GM18498 (cell line): ENCODE measurements at regions not wholly inside any gene's neighbourhood (a gene's known extent, or its start where the extent isn't known, plus 50 kb on each side); places are given as distances from the start of the nearest gene placed in this dataset.

Experiments used
- ATAC-seq: cut with Tn5 transposase; IDR thresholded peaks from one replicate; pipeline ENCODE4 v1.9.1; 2021; ENCODE audit warnings: mild to moderate bottlenecking, moderate library complexity; ENCODE audit not compliant: unreplicated experiment

- ATAC-seq = no peak
These were observed 56.6 kb upstream of the SCOC start for GRCh38 chr4:140316799-140317198.

DNA sequence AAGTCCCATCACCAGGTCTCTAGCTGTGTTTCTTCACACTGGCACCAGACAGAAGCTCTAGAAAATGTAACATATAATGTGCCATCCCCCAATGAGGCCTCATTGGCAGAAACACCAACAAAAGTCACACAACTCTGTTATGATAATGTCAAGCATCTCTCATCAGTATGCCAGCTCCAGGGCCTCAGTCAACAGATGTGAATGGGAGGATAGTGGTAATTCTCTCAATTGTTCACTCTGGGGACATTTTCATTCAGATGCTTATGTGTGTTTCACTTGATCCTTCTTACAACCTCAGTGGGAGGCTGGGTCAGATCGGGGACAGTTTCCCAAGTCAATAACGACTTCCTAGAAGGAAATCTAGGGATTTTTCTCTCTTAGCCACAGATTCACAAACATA, 57.5 kb upstream of the SCOC start:
- ATAC-seq = no peak

- no peak for ATAC-seq
These were observed 58.0 kb upstream of the SCOC start for GRCh38 chr4:140315438-140315837.

- no peak for ATAC-seq
These were observed 58.4 kb upstream of the SCOC start for GRCh38 chr4:140315019-140315418.

DNA sequence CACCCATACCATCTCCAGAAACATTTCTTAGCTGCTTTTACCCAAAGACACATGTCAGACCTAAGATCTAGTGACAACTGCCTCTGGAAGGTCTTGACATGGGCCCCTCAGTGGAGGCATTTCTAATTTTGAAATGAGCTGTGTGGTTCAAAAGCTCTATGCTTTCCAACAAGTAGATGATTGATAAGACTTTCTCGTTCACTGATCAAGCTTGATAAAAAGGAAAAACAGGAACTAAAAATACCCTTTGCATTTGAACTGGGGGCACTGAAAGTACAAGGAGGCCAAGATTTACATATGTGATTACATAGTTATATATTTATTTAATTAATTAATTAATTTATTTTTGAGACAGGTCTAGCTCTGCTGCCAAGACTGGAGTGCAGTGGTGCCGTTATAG, 61.3 kb upstream of the SCOC start:
- no peak for ATAC-seq

DNA sequence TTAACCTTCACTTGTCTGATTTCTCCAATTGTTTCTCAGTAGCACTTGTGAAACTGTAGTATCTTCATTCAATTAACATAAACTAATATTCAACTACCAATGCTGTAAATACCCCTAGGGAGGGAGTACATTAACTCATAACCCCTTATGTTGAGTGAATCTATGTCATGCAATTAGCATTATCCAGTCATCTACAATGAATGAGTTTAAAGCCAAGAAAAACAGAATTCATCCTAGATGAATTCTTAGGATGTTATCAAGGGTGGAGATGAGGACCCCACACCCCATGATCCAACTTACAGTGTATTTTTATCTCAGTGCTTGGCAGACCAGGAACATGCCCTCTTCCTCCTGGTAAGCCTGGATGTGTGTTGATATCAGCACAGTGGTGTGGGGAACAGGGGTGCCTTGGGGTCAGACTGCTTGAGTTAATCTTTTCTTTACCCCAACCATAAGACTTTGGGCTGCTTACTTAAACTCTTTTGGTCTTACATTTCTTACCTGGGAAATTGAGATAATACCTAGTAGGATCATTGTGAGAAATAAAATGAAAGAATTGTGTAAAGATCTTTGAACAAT, 62.1 kb upstream of the SCOC start:
- ATAC-seq = no peak

DNA sequence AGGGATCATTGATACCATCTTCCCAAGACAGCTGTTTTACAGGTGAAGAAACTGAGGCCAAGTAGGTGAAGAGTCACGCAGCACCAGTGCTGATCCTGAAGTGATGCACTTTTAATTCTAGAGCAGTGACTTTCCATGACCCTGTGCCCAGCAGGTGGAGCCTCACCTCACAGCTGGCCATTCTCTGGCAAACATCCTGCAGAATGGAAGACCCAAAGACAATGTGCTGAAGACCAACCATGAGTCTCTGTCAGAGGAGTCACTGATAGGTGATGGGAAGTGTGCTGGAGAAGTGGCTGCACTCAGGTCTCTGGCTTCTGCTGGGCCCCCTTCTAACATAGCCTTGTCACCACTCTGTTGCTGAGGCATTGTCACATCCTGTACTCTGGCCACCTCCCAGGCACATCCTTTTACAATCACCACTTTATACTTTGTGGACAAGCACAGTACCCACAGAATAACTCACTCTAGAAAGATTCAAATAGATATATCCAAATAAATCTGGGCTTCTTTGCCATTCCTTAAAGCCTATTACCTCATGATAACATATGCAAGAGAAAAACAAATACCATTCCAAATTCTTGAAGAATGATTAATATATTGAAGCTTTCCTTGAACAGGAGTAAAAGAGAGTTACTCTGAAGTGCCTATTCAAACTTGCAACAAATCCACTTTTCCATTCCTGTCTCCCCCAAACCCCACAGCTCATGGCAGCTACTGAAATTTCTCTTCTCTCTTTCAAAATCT, 64.1 kb upstream of the SCOC start:
- ATAC-seq = no peak

- ATAC-seq = no peak
These were observed 64.9 kb upstream of the SCOC start for GRCh38 chr4:140308366-140309123.

DNA sequence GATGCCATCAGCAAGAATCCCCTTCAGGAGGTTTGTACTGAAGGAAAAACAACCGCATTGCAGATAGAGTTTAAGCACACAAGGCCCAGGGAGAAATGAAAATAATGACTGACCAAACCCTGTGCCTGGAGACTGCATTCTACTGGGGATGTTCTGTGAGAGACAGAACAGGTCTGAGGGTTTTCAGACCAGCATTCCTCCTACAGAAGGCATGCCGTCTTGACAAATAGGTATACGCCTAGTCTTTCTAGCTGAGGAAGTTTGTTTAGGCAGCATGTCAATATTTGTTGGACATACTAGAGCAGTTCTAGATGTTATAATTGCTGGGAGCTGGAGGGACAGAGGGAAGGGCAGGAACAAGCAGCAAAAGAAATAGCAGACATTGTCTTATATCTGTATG, 68.4 kb upstream of the SCOC start:
- no peak for ATAC-seq

DNA sequence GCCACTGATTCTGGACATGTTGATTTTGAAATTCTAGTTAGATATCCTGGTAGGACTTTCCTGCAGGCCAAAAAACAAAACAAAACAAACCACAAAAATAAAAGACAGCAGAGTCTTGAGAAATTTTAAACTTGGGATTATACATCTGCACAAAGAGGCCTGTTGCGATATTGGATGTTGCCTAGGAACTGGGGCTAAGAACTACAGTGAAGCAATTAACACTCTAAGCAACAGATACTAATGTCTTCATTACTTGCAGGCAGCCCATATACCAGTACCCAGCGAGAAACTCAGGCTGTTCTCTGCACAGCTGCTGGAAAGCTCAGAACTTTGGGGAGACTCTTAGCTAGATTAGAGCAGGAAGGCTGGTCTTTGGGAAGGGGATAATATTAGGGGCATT, 69.1 kb upstream of the SCOC start:
- no peak for ATAC-seq

- no peak for ATAC-seq
These were observed 71.1 kb upstream of the SCOC start for GRCh38 chr4:140302151-140302859.

DNA sequence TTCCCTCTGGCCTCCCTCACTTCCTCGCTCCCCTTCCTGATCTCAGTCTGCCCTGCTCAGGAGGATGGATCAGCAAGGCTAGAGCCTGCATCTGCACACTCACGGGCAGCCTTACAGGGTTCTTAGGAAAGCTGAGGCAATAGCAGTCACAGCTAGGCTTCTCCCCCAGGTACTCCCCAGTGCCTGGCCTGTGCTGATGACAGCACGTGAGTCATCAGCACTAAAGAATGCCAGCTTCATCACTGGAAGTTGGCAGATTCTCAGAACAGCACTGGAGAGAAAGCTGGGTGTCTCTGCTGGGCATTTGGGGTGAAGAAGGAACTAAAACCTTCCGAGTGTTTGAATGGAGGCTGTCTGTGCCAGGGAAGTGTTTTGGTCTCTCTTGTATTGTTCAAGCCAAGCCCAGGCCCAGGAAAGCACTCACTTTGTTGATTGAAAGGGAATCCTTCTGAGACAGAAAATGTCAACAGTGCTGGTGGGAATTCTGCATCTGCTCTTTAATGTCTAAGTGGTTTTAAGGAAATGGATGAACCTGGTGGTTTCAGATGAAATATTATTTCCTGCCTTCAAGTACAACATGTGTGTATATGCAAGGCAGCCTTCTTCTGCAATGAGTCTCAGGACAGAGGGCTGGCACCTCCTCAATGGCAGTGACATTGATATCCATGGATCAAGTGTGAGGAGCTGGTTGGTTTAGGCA, 73.0 kb upstream of the SCOC start:
- ATAC-seq = no peak

DNA sequence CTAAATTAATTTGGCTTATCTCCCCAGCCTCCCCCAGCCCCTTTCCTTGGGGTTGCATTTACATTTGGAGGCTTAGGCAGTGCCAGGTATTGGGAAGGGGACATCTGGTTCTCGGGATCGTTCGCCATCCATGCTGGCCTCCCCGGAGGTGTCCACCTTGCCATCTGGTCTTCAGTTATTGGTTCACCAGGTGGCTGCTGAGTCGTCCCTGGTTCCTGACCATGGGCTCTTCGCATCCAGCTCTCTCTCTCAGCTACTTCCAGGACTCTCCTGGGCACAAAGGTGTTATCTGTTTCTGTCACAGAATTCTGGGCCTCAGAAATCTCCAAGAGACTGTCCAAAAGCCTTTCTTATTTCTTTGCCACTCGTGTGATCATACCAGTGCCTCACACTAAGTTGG, 75.4 kb upstream of the SCOC start:
- ATAC-seq = no peak

DNA sequence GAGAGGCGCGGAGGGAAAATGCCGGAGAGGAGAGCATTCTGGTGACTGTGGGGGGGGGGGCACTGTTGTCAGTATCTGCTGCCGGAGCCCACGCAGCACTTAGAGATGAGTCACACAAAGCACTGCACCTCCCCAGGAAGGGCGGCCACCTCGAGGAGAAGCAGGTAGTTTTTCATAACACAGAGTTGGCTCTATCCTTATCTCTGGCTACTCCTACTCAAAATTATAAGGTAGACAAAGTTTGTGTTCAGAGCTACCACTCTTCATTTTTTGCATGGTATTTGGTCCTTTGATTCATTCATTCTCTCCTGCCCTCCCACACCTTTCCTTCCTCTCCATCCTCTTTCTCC, 76.2 kb upstream of the SCOC start:
- ATAC-seq = no peak

GRCh38 chr4:140296335-140297220, 76.9 kb upstream of the SCOC start:
- no peak for ATAC-seq

DNA sequence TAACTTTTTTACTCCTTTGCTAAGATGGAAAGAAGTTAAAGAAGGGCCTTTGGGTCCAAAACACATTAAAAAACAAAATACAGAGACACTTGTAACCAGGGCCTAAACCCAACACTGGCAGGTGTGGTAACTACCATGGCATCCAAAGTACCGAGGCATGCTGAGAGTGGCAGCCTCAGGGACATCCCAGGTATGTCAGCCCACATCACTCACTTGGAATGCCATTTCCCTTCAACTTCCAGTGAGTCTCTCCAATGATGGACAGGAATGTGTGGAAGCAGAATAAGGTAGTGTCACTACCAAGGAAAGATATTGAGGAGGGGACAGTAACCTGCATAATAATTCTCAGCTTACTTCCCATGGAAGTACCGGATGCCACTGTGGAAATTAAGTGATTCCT, 79.5 kb upstream of the SCOC start:
- no peak for ATAC-seq

- ATAC-seq = no peak
These were observed 82.2 kb upstream of the SCOC start for GRCh38 chr4:140291259-140291658.

DNA sequence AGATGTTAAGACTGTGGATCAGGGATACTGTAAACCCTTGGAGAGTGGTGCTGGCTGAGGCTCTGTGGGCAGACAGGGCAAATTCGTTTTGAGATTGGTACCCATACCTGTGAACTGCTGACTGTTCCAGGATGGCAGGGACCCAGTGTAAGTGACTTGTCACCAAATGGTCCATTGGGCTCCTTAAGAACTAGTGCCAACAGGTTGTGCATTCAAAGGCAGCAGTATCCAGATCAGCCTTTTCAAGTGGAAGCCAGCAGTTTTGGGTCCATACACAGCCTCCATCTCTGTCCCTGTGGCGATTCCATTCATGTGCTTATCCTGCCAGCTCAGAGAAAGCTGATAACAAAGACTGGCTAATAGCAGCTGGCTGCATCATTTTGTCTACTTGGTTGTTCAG, 84.0 kb upstream of the SCOC start:
- ATAC-seq = no peak

DNA sequence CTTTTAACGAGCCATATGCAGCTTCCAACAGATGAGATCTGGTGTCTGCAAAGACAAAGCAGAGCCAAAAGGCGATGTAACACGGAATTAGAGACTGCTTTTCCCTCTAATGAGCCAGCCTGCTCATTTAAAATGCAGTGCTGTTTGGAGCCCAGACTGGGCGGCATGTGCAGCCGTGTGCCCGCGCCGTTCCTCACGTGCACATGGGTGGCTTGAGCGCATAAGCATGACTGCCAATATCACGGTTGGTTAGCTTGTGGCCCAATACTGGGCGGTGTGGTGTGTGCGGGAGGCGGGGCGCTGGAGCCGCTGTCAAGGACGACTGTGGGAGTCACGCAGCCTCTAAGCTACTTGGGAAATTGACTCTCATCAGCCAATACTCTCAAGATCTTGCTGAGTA, 87.0 kb upstream of the SCOC start:
- ATAC-seq = no peak

- no peak for ATAC-seq
These were observed 89.0 kb upstream of the SCOC start for GRCh38 chr4:140284456-140284855.
